Astrocyte (in vitro differentiated cells and primary cell): ENCODE measurements at regions not wholly inside any gene's neighbourhood (a gene's known extent, or its start where the extent isn't known, plus 50 kb on each side); places are given as distances from the start of the nearest gene placed in this dataset.

Experiments used
- EZH2 ChIP-seq: IDR thresholded peaks from 2 replicates; pipeline ENCODE4 v1.6.1; 2012; ENCODE audit warnings: mild to moderate bottlenecking, low read length, inconsistent platforms; ENCODE audit not compliant: insufficient read depth
- TF ChIP-seq, protein P1 (sequence below): IDR thresholded peaks from 2 replicates; pipeline ENCODE4 v1.5.1; 2011; ENCODE audit warnings: low read depth, mild to moderate bottlenecking, inconsistent platforms, low read length, moderate library complexity; ENCODE audit not compliant: insufficient read depth

- TF ChIP-seq, protein P1, sequence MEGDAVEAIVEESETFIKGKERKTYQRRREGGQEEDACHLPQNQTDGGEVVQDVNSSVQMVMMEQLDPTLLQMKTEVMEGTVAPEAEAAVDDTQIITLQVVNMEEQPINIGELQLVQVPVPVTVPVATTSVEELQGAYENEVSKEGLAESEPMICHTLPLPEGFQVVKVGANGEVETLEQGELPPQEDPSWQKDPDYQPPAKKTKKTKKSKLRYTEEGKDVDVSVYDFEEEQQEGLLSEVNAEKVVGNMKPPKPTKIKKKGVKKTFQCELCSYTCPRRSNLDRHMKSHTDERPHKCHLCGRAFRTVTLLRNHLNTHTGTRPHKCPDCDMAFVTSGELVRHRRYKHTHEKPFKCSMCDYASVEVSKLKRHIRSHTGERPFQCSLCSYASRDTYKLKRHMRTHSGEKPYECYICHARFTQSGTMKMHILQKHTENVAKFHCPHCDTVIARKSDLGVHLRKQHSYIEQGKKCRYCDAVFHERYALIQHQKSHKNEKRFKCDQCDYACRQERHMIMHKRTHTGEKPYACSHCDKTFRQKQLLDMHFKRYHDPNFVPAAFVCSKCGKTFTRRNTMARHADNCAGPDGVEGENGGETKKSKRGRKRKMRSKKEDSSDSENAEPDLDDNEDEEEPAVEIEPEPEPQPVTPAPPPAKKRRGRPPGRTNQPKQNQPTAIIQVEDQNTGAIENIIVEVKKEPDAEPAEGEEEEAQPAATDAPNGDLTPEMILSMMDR, result no peak
- TF ChIP-seq EZH2, result no peak
Measured at GRCh38 chrX:93242897-93243296, 430.5 kb downstream of the NAP1L3 start.
